ENCODE measurements at regions not wholly inside any gene's neighbourhood (a gene's known extent, or its start where the extent isn't known, plus 50 kb on each side); places are given as distances from the start of the nearest gene placed in this dataset.

DNA sequence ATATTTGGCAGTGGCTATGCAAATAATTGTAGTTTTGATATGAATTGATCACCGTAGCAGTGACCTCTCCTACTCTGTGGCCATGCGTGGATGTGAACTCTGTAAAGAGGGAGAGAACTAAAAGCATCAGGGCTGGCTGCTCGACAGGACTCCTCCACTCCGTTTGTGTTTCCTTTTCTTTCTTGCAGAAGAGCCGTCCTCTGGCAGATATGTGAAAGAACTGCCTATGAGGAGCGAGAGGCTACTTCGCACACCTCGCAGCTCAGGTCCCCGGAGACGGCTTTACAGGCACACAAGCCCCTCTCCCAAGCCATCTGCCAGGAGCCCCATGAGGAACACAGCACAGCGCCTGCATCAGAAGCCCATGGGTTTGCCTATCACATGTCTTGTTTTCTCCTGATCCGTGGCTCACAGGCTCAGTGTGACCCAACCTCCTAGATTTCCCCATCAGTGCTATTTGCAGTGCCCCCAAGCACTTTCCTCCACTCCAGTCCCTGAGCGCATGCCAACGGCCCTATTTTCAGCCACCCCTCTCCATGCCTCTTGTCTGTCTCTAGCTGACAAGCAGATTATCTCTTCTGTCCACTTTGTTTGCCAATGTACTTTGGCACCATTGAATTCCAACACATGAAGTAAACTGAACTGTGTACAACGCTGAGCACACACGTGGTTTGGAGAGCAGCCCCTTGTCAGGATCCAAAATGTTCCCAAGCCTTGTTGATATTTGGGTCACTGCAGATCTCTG, 164.3 kb upstream of the AKR1E2 start:
- TF ChIP-seq, protein P1, sequence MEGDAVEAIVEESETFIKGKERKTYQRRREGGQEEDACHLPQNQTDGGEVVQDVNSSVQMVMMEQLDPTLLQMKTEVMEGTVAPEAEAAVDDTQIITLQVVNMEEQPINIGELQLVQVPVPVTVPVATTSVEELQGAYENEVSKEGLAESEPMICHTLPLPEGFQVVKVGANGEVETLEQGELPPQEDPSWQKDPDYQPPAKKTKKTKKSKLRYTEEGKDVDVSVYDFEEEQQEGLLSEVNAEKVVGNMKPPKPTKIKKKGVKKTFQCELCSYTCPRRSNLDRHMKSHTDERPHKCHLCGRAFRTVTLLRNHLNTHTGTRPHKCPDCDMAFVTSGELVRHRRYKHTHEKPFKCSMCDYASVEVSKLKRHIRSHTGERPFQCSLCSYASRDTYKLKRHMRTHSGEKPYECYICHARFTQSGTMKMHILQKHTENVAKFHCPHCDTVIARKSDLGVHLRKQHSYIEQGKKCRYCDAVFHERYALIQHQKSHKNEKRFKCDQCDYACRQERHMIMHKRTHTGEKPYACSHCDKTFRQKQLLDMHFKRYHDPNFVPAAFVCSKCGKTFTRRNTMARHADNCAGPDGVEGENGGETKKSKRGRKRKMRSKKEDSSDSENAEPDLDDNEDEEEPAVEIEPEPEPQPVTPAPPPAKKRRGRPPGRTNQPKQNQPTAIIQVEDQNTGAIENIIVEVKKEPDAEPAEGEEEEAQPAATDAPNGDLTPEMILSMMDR (IDR thresholded peaks at IDR 0.05; ENCODE audit: extremely low read depth in 1 of 2, insufficient read depth in 1 of 2, low read depth in 1 of 2, low read length in 2 of 2) = no peak
- TF ChIP-seq POLR2A (IDR thresholded peaks at IDR 0.05; ENCODE audit: low read depth, low read length) = no peak
- TF ChIP-seq EZH2 (IDR thresholded peaks at IDR 0.05; ENCODE audit: borderline replicate concordance, low read depth, low read length, severe bottlenecking) = no peak
- TF ChIP-seq POLR2AphosphoS5 (IDR thresholded peaks at IDR 0.05; ENCODE audit: insufficient read depth, low read depth, low read length) = no peak
- TF ChIP-seq FOS (IDR thresholded peaks at IDR 0.05; ENCODE audit: borderline replicate concordance, insufficient read depth, low read length) = no peak
- TF ChIP-seq MYC (IDR thresholded peaks at IDR 0.05; ENCODE audit: low read depth, low read length) = no peak
- TF ChIP-seq, protein P2, sequence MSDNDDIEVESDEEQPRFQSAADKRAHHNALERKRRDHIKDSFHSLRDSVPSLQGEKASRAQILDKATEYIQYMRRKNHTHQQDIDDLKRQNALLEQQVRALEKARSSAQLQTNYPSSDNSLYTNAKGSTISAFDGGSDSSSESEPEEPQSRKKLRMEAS (IDR thresholded peaks at IDR 0.05; ENCODE audit: insufficient read depth, insufficient read length) = no peak
- TF ChIP-seq GATA2 (IDR thresholded peaks at IDR 0.05; ENCODE audit: insufficient read depth, insufficient read length, low read depth, low read length) = no peak
